HUES64 (cell line): ENCODE measurements at regions not wholly inside any gene's neighbourhood (a gene's known extent, or its start where the extent isn't known, plus 50 kb on each side); places are given as distances from the start of the nearest gene placed in this dataset.

Source experiments
- H3K27ac ChIP-seq: 2 replicates; pipeline ENCODE4 v1.7.0; 2013; ENCODE audit warnings: low read depth, low read length, inconsistent platforms
- H3K27me3 ChIP-seq: 2 replicates; pipeline ENCODE4 v1.6.1; 2013; ENCODE audit warnings: mild to moderate bottlenecking, low read length; ENCODE audit not compliant: insufficient read depth
- H3K36me3 ChIP-seq: 2 replicates; pipeline ENCODE4 v1.6.1; 2013; ENCODE audit warnings: mild to moderate bottlenecking, low read length; ENCODE audit not compliant: insufficient read depth
- H3K4me1 ChIP-seq: 2 replicates; pipeline ENCODE4 v1.6.1; 2013; ENCODE audit warnings: mild to moderate bottlenecking, low read length, moderate library complexity; ENCODE audit not compliant: insufficient read depth
- H3K4me3 ChIP-seq: 2 replicates; pipeline ENCODE4 v1.5.1; 2013; ENCODE audit warnings: mild to moderate bottlenecking, low read length, moderate library complexity
- H3K9ac ChIP-seq: 2 replicates; pipeline ENCODE4 v1.6.1; 2013; ENCODE audit warnings: mild to moderate bottlenecking, low read depth, low read length
- H3K9me3 ChIP-seq: 2 replicates; pipeline ENCODE4 v1.6.1; 2013; ENCODE audit warnings: low read depth, low read length; ENCODE audit not compliant: insufficient read depth
- WGBS: fragments of 150-250, 120-280 bp; methylation state at CpG from one replicate; pipeline ENCODE4 v1.1.7; 2013; ENCODE audit warnings: missing lambda C conversion rate; 5-methylcytosine and 5-hydroxymethylcytosine counted together

DNA sequence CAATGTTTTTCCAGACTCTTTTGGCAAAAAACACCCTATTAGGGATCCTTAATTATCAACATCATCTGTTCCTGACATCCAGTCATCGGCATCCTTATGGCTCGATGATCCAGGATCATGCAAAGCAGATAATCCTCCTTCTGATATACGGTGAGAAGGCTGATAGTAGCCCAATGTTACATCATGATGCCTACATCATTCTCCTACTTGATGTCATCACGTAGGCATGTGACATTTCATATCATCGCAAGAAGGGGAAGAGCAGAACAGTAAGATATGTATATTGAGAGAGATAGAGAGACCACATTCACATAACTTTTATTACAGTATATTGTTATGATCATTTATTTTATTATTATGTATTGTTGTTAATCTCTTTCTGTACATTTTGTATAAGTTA, 168.6 kb downstream of the ADAMTS15 start:
- Histone ChIP-seq H3K27ac (no peak overlapping the region), H3K9ac (no peak overlapping the region), H3K4me1 (no peaks in the 10 kb centered on the region), H3K27me3 (no peaks in the 10 kb centered on the region; the same call in 1 of the 2 replicates), H3K36me3 (no peaks in the 10 kb centered on the region), H3K9me3 (no peaks in the 10 kb centered on the region), H3K4me3 (no peak overlapping the region)
- WGBS: 95% methylated on average over 3 of the region's 5 CpGs

DNA sequence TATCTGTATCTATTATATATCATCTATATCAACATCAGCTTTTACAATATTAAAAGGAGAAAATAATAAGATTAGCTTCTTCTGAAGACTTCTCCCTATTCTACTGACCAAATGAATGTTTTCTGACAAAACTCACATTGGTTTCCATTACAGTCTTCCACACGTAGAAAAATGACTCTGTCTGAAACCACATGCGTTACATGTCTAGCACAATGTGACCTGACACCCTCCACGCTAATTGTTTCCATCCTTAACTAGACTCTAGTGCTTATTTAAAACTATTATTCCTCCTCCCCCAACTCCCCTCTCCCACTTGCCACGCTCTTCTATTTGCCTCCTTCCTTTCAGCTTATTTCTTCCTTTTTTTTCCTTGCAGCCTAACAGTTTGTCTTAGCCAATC, 172.1 kb downstream of the ADAMTS15 start:
- Histone ChIP-seq H3K36me3 (no peaks in the 10 kb centered on the region), H3K27me3 (no peaks in the 10 kb centered on the region; the same call in 1 of the 2 replicates), H3K4me3 (no peak overlapping the region), H3K4me1 (no peaks in the 10 kb centered on the region), H3K9me3 (no peaks in the 10 kb centered on the region), H3K27ac (no peak overlapping the region), H3K9ac (no peak overlapping the region)
- WGBS: 94% methylated on average over 4 of the region's 4 CpGs

DNA sequence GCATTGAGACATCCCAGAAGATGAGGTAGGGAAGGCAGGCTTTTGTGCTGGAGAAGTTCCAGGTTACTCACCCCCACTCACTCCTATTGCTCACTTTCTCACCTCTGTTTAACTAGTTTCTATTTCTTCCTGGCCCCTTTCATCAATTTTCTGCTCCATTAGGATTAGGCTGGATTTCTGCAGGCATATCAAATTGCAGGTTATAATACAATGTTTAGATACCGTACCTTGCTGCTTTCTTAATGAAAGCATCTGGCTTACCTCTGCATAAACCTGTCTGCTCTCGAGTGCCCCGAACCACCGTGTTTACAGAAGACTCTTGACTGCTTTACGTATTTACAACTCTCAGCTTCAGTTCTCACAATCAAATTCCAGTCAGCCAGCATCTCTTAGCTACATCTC, 173.7 kb downstream of the ADAMTS15 start:
- no peaks in the 10 kb centered on the region for H3K9me3 ChIP-seq
- H3K27ac ChIP-seq: no peak overlapping the region
- 74% methylated on average over 5 of the region's 5 CpGs for WGBS
- H3K4me3 ChIP-seq: no peak overlapping the region
- no peaks in the 10 kb centered on the region for H3K36me3 ChIP-seq
- H3K4me1 ChIP-seq: no peaks in the 10 kb centered on the region
- no peaks in the 10 kb centered on the region for H3K27me3 ChIP-seq
- no peak overlapping the region for H3K9ac ChIP-seq

DNA sequence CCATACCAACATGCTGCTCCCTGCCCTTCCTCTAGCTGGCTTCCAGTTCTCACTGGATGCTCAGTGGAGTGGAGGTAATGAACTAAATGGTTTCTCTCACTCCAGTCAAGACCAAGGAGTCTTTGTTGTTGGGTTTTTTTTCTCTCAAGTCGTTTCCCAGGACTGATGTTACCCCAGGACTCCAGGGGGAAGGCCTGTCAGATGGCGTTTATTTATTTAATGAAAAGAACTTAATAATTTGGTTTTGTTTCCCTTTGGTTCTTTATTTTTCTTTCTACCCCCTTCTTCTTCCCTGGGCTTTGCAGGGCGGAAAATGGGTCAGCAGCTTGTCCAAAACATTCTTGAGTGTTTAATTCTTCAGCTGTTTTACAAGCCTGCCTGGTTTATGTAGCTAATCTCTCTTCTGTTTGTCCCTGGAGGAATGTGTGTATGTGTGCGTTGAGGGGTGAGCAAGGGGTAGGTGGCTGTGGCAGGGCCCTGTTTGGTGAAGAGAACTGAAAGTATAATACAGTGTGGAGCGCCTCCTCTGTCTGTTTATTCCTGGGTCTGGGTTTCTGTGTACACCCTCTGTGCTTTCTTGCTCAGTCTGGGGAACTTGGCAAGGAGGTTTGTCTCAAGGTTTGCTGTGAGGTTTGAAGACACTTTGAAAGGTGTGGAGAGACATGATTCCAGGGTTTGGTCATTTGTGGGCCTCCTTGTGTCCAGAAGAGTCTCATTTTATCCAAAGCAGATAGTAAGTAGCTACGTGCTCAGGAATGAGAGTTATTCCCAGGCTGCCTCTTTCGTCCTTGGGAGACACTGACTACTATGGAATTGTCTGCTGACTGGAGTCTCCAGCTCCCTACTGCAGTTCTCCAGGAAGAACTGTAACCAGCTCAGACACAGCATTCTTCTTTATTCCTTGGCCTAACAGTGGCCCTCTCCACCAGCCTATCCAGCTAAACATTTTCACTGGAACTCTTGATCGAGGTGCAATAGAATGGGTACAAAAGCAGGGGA, 175.5 kb downstream of the ADAMTS15 start:
- Histone ChIP-seq H3K9ac (no peak overlapping the region), H3K4me3 (no peak overlapping the region), H3K4me1 (peaks cover 6% of the 10 kb centered on the region; the same call in 1 of the 2 replicates), H3K27ac (no peak overlapping the region), H3K36me3 (no peaks in the 10 kb centered on the region), H3K27me3 (no peaks in the 10 kb centered on the region), H3K9me3 (no peaks in the 10 kb centered on the region)
- WGBS: 80% methylated on average over 7 of the region's 8 CpGs

DNA sequence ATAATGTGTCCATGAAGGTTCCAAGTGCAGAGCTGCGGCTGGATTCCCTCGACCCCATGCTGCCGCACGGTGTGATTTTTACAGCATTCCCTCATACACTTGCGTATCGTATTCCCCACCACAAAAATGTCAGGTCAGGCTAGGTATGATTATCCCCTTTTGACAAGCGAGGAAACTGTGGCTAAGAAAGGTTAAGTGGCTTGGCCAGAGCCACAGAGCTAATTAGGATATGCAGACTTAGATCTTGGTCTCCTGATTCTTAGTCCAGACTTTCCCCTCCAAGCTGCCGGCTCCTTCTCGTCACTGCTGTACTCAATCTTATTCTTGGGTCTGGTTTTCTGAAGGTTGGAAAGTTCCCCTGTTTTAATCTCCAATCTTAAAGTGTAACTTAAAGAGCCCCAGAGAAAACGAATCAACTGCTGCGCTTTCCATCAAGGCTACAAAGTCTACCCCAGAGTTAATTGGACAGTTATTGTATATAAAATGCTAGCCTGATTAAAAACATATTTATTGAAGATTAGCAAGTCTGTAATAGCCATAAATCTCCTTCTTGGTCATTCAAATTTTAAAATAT, 176.6 kb downstream of the ADAMTS15 start:
- H3K9me3 ChIP-seq: no peaks in the 10 kb centered on the region
- no peaks in the 10 kb centered on the region for H3K36me3 ChIP-seq
- H3K4me1 ChIP-seq: peaks cover 6% of the 10 kb centered on the region; the same call in 1 of the 2 replicates
- H3K9ac ChIP-seq: no peak overlapping the region
- no peak overlapping the region for H3K27ac ChIP-seq
- H3K27me3 ChIP-seq: no peaks in the 10 kb centered on the region
- WGBS: 96% methylated on average over 10 of the region's 11 CpGs
- H3K4me3 ChIP-seq: no peak overlapping the region

DNA sequence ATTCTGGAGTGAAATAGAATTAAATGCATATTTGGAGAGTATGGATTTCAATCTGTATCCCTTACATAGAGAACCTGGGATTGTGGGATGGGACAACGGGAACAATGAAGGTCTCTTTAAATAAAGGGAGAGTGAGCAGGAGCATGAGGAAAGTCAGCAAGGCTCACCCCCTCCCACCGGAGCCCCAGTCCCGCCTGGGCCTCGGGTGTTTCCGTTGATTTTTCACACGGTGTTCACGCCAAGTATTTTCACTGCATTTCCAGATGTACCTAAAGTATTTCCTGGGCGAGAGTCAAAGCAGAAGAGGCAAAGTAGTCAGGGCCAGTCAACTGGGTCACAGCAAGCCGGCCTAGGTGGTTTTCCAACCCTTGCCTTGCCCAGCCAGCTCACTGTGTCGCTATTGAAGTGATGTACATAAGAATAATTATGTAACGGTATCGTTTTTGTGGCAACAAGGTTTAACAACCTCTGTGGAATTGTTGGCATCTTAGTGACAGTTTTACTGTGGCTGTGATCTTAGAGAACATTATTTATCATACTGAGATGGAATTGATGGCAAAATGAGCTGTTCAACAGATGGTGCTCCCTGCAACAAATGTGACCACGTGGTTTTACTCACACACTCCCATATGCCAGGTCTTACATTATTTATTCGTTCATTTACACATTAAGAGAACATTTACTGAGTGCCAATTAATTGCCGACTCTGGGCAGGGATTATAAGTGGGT, 177.3 kb downstream of the ADAMTS15 start:
- Histone ChIP-seq H3K4me3 (no peak overlapping the region), H3K27ac (no peak overlapping the region), H3K9me3 (no peaks in the 10 kb centered on the region), H3K27me3 (no peaks in the 10 kb centered on the region), H3K36me3 (no peaks in the 10 kb centered on the region), H3K4me1 (peaks cover 6% of the 10 kb centered on the region; the same call in 1 of the 2 replicates), H3K9ac (no peak overlapping the region)
- WGBS: 87% methylated on average over 15 of the region's 15 CpGs

DNA sequence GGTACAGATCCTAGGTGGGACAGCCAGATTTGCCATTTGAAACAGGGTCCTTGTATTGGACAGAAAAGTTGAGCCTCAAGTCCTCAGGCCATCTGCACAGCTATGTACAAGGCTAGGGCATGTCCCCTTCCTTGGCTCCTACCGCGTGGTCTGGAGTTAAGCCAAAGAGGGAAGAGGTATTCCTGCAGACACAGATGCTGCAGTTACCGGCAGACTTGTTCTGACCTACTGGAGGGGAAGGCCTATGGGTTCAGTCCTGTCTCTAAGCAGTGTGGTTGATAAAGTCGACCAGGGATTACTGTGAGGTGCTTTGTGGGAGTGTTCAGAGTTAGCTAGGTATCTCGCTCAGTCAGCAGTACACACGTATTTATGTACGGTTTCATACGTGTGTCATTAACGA, 180.6 kb downstream of the ADAMTS15 start:
- Histone ChIP-seq H3K27me3 (no peaks in the 10 kb centered on the region), H3K36me3 (no peaks in the 10 kb centered on the region), H3K27ac (no peak overlapping the region), H3K9me3 (no peaks in the 10 kb centered on the region), H3K4me3 (no peak overlapping the region), H3K9ac (no peak overlapping the region), H3K4me1 (peaks cover 6% of the 10 kb centered on the region; the same call in 1 of the 2 replicates)
- 95% methylated on average over 8 of the region's 9 CpGs for WGBS

DNA sequence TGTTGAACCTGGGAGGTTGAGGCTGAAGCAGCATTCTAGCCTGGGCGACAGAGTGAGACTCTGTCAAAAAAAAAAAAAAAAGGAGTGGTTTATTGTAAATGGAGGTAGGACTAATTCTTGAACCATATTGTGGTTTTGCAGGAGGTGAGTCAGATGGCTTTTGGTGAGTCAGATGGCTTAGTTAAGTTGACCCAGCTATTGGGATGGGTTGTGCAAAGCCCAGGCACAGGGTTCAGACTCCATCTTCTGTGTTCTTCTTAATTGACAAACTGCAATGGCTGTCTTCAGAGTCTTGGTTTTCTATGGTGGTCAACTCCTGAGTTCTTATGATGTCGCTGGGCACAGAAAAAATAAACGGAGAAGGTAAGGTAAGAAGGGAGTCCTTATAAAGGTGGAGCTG, 182.7 kb downstream of the ADAMTS15 start:
- Histone ChIP-seq H3K36me3 (no peaks in the 10 kb centered on the region), H3K9me3 (no peaks in the 10 kb centered on the region), H3K27me3 (no peaks in the 10 kb centered on the region), H3K4me1 (peaks cover 6% of the 10 kb centered on the region; the same call in 1 of the 2 replicates), H3K9ac (no peak overlapping the region), H3K4me3 (no peak overlapping the region), H3K27ac (no peak overlapping the region)
- WGBS: 93% methylated on average over 3 of the region's 3 CpGs

DNA sequence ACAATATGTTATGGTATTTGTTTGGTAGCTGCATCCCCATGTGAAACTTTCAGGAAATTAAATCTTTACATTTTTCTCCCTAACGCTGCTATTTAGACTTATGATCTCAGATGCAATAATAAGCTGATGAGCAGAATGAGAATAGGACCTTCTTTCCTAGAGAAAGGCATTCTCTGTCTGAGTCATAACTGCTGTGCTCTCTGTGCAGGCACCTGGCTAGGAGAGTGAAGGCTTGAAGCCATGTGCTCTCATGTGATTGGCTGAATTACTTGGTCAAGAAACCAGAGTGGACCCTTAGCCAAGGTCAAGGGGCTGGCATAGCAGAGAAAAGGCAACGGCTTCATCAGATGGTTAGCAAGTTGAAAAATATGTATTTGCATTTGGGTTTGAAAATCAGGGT, 185.0 kb downstream of the ADAMTS15 start:
- peaks cover 5% of the 10 kb centered on the region; the same call in 1 of the 2 replicates for H3K4me1 ChIP-seq

DNA sequence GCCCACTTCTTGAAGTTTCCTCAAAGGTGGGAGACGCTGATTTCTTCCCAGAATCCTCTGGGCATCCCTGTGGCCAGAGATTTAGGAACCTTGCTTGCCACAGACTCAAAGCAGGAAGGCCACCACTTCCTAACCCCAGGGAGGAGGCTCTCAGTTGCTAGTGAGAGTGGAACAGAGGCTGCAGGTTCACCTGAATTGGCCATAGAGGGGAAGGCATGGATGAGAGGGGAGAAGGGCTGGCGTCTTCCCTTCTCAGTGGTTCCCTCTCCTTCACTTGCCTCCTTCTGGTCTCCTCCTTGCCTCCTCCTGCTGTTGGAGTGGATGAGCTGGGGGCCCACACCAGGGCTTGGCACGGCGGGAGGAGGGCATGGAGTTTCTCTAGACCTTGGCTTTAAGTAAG, 185.7 kb downstream of the ADAMTS15 start:
- Histone ChIP-seq H3K4me3 (no peak overlapping the region), H3K27ac (no peak overlapping the region), H3K36me3 (no peaks in the 10 kb centered on the region), H3K9ac (no peak overlapping the region), H3K27me3 (no peaks in the 10 kb centered on the region), H3K4me1 (no peaks in the 10 kb centered on the region), H3K9me3 (no peaks in the 10 kb centered on the region)
- 93% methylated on average over 3 of the region's 4 CpGs for WGBS

More for the DNA sequence above, 185.0 kb downstream of the ADAMTS15 start:
- H3K27me3 ChIP-seq: no peaks in the 10 kb centered on the region
- H3K36me3 ChIP-seq: no peaks in the 10 kb centered on the region
- H3K27ac ChIP-seq: no peak overlapping the region
- 98% methylated on average over 2 of the region's 2 CpGs for WGBS
- H3K9me3 ChIP-seq: no peaks in the 10 kb centered on the region
- H3K9ac ChIP-seq: no peak overlapping the region
- H3K4me3 ChIP-seq: no peak overlapping the region

DNA sequence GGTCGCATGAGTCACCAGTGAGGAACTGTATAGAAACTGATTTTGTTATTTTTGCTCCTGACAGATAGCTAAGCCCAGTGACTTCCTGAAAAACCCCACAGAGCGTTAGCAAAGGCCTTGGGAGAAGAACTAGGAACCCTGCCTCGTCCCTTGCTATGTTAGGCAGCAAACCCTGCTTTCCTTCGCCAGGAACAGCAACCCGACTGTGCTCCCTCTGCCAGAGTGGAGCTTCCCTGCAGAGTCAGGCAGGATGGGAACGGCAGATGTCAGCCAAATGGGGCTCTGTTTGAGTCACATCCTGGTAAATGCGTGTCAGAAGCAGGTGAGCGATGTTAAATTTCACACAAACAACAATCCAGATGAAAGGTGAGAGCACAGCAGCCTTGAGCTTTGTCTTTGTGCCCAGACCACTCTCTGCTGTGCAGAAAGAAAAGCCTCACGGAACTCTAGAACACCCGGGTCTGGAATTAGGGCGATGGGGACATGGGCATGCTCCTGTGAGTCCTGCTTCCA, 186.6 kb downstream of the ADAMTS15 start:
- Histone ChIP-seq H3K27me3 (no peaks in the 10 kb centered on the region), H3K27ac (no peak overlapping the region), H3K9me3 (no peaks in the 10 kb centered on the region), H3K4me3 (no peak overlapping the region), H3K4me1 (no peaks in the 10 kb centered on the region), H3K9ac (no peak overlapping the region), H3K36me3 (no peaks in the 10 kb centered on the region)
- 69% methylated on average over 11 of the region's 11 CpGs for WGBS
